Endodermal cell (in vitro differentiated cells): ENCODE measurements at regions not wholly inside any gene's neighbourhood (a gene's known extent, or its start where the extent isn't known, plus 50 kb on each side); places are given as distances from the start of the nearest gene placed in this dataset.

Source experiments
- DNase-seq: peaks from one replicate; pipeline ENCODE4 v3.0.0-alpha.2; 2017
- H3K27ac ChIP-seq: 2 replicates; pipeline ENCODE4 v1.5.1; 2013; ENCODE audit warnings: mild to moderate bottlenecking, low read depth, low read length, moderate library complexity
- H3K27me3 ChIP-seq: 2 replicates; pipeline ENCODE4 v1.6.1; 2013; ENCODE audit warnings: mild to moderate bottlenecking, low read length, moderate library complexity; ENCODE audit not compliant: insufficient read depth, control insufficient read depth, poor library complexity, severe bottlenecking
- H3K36me3 ChIP-seq: 2 replicates; pipeline ENCODE4 v1.7.0; 2013; ENCODE audit warnings: mild to moderate bottlenecking, low read length, moderate library complexity; ENCODE audit not compliant: control insufficient read depth, insufficient read depth
- H3K4me1 ChIP-seq: one replicate; pipeline ENCODE4 v1.7.0; 2013; ENCODE audit warnings: low read length; ENCODE audit not compliant: control insufficient read depth, insufficient read depth
- H3K4me3 ChIP-seq: 2 replicates; pipeline ENCODE4 v1.5.1; 2013; ENCODE audit warnings: mild to moderate bottlenecking, low read length, moderate library complexity
- H3K9ac ChIP-seq: 2 replicates; pipeline ENCODE4 v1.6.1; 2013; ENCODE audit warnings: mild to moderate bottlenecking, low read length, moderate library complexity; ENCODE audit not compliant: poor library complexity, severe bottlenecking; ENCODE audit errors: extremely low read depth
- H3K9me3 ChIP-seq: 2 replicates; pipeline ENCODE4 v1.6.1; 2013; ENCODE audit warnings: mild to moderate bottlenecking, low read length, moderate library complexity; ENCODE audit not compliant: control insufficient read depth
- H3K27ac Mint-ChIP-seq: 2 replicates; pipeline ENCODE4 v1.8.0; 2020; ENCODE audit warnings: mixed read lengths
- H3K27me3 Mint-ChIP-seq: 2 replicates; pipeline ENCODE4 v1.8.0; 2021; ENCODE audit warnings: mild to moderate bottlenecking, mixed read lengths; ENCODE audit not compliant: insufficient read depth
- H3K36me3 Mint-ChIP-seq: 2 replicates; pipeline ENCODE4 v1.8.0; 2020; ENCODE audit warnings: low read depth, mixed read lengths
- H3K4me1 Mint-ChIP-seq: 2 replicates; pipeline ENCODE4 v1.8.0; 2020; ENCODE audit warnings: mixed read lengths
- H3K4me3 Mint-ChIP-seq: 2 replicates; pipeline ENCODE4 v1.8.0; 2020; ENCODE audit warnings: mild to moderate bottlenecking, moderate library complexity, mixed read lengths
- H3K9me3 Mint-ChIP-seq: 2 replicates; pipeline ENCODE4 v1.8.0; 2020; ENCODE audit warnings: mild to moderate bottlenecking, mixed read lengths
- CTCF ChIP-seq: fragments of 200-600 bp; sonication (generic); conservative IDR thresholded peaks from 2 replicates; pipeline ENCODE4 v1.5.0; 2021; ENCODE audit warnings: antibody characterized with exemption, mild to moderate bottlenecking
- WGBS, 2 experiments: methylation state at CpG; one replicate each; pipeline versions ENCODE4 v1.1.5 to v1.1.7; 2013; ENCODE audit warnings: missing lambda C conversion rate in 2 of 2, mixed read lengths in 1 of 2; ENCODE audit not compliant: insufficient coverage in 1 of 2, insufficient read length in 1 of 2; 5-methylcytosine and 5-hydroxymethylcytosine counted together

- Histone ChIP-seq H3K9ac (no peak overlapping the region), H3K4me1 (no peaks in the 10 kb centered on the region), H3K36me3 (no peaks in the 10 kb centered on the region), H3K27ac (no peak overlapping the region), H3K4me3 (no peak overlapping the region), H3K27me3 (no peaks in the 10 kb centered on the region), H3K9me3 (peaks cover 5% of the 10 kb centered on the region)
- 89 to 91% methylated on average over 1 of the region's 1 CpG for WGBS, 2 experiments
- H3K4me3 Mint-ChIP-seq: no peak overlapping the region
- DNase-seq: no peak
- peaks cover 2% of the 10 kb centered on the region for H3K27me3 Mint-ChIP-seq
- peaks cover 3% of the 10 kb centered on the region for H3K4me1 Mint-ChIP-seq
- H3K36me3 Mint-ChIP-seq: peaks cover 5% of the 10 kb centered on the region
- H3K9me3 Mint-ChIP-seq: peaks cover 7% of the 10 kb centered on the region
- no peak overlapping the region for H3K27ac Mint-ChIP-seq
- TF ChIP-seq CTCF: no peak
Measured at GRCh38 chr5:116359592-116359991, 215.0 kb downstream of the SEMA6A start.

GRCh38 chr5:116358911-116359418 is 215.7 kb downstream of the SEMA6A start:
- peaks cover 3% of the 10 kb centered on the region for H3K4me1 Mint-ChIP-seq
- no peak overlapping the region for H3K27ac Mint-ChIP-seq
- peaks cover 7% of the 10 kb centered on the region for H3K9me3 Mint-ChIP-seq

GRCh38 chr5:116358015-116358523 is 216.6 kb downstream of the SEMA6A start:
- Histone ChIP-seq H3K27ac (no peak overlapping the region), H3K27me3 (no peaks in the 10 kb centered on the region), H3K9me3 (peaks cover 5% of the 10 kb centered on the region), H3K9ac (no peak overlapping the region), H3K4me1 (no peaks in the 10 kb centered on the region), H3K4me3 (no peak overlapping the region), H3K36me3 (no peaks in the 10 kb centered on the region)
- Mint-ChIP-seq H3K36me3 (peaks cover 5% of the 10 kb centered on the region), H3K4me3 (no peak overlapping the region), H3K9me3 (peaks cover 7% of the 10 kb centered on the region), H3K4me1 (peaks cover 3% of the 10 kb centered on the region), H3K27ac (no peak overlapping the region), H3K27me3 (peaks cover 2% of the 10 kb centered on the region)
- DNase-seq: no peak
- no peak for TF ChIP-seq CTCF

More at GRCh38 chr5:116358911-116359418, 215.7 kb downstream of the SEMA6A start:
- TF ChIP-seq CTCF: no peak
- H3K27ac ChIP-seq: no peak overlapping the region
- H3K4me3 ChIP-seq: no peak overlapping the region
- Mint-ChIP-seq H3K36me3 (peaks cover 5% of the 10 kb centered on the region), H3K27me3 (peaks cover 2% of the 10 kb centered on the region), H3K4me3 (no peak overlapping the region)
- H3K27me3 ChIP-seq: no peaks in the 10 kb centered on the region
- no peak overlapping the region for H3K9ac ChIP-seq
- H3K4me1 ChIP-seq: no peaks in the 10 kb centered on the region
- no peak for DNase-seq
- WGBS, 2 experiments: 100% methylated on average over 1 of the region's 1 CpG; no CpG with 5 or more reads in 1 of the 2 experiments
- no peaks in the 10 kb centered on the region for H3K36me3 ChIP-seq
- H3K9me3 ChIP-seq: peaks cover 5% of the 10 kb centered on the region
